Stimulated activated CD8-positive, alpha-beta memory T cell treated with anti-CD3 and anti-CD28 coated beads, Interleukin-2, amount 100 ng/mL, for 48 hours (primary cell): ENCODE measurements at regions not wholly inside any gene's neighbourhood (a gene's known extent, or its start where the extent isn't known, plus 50 kb on each side); places are given as distances from the start of the nearest gene placed in this dataset.

Source experiments
- DNase-seq, 2 donors: peaks; one replicate each; pipeline ENCODE4 v3.0.0-alpha.2; 2020; ENCODE audit warnings: low read depth in 2 of 2

DNA sequence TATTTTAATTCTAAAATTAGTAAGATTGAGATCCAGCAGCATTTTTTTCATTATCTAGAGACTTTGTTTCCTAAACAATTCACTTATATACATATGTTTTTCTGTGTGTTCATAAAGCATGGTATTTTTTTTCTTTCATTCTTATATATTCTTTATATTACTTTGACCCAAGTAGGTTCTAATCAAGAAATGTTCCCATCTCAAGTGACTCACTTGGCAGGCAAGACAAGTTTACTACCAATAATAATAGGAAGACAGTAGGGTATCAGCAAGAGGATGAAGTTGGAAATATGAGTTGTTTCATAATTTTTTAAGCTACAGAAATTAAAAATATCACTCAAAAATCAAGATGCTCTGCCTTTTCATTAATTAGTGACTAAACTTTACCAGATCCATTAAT, 613.4 kb upstream of the ATP2B1 start:
- DNase-seq, result no peak

- DNase-seq, result no peak
Measured at GRCh38 chr12:90321369-90321768, 612.7 kb upstream of the ATP2B1 start.

- DNase-seq, result no peak
Measured at GRCh38 chr12:90311561-90311960, 602.9 kb upstream of the ATP2B1 start.

- no peak for DNase-seq
Measured at GRCh38 chr12:90305379-90305778, 596.7 kb upstream of the ATP2B1 start.

- no peak for DNase-seq
Measured at GRCh38 chr12:90304231-90304630, 595.6 kb upstream of the ATP2B1 start.

DNA sequence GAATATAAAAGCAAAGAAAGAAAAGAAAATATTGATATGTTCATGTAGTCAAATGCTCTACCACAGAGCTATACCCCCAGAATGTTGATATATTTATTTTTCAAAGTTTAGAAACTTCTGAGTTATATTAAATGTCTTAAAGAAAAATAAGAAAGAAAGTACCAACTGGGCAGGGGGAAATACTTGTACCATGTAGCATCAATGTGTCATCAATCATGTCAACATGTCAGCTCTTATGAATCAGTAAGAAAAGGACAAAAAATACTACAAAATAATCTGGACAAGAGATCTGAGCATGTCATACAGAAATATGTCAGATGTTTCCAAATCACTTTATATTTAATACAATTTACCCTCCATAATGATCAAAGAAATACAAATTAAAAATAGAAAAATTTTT, 595.1 kb upstream of the ATP2B1 start:
- no peak for DNase-seq

DNA sequence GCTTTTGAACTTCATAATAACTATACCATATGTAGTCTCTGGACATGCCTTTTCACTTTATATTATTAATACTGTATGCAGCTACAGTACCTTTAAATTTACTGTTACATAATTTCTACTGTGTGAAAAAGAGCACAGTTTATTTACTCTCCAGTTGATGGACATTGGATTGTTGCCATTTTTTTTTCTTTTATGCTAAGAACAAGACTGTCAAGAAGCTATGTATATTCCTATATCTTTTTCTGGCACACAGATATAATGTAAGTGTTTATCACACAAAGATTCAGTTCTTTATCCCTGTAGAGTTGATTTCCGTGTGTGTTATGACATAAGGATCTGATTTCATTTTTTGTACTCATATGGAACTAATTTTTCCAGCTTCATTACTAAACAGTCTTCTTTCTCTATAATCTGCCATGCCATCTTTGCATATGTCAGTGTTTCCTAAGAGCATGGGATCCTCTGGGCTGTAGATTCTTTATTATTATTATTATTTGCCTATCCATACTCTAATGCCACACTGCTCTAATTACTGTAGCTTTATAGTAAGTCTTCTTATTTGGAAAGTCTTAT, 593.0 kb upstream of the ATP2B1 start:
- no peak for DNase-seq

DNA sequence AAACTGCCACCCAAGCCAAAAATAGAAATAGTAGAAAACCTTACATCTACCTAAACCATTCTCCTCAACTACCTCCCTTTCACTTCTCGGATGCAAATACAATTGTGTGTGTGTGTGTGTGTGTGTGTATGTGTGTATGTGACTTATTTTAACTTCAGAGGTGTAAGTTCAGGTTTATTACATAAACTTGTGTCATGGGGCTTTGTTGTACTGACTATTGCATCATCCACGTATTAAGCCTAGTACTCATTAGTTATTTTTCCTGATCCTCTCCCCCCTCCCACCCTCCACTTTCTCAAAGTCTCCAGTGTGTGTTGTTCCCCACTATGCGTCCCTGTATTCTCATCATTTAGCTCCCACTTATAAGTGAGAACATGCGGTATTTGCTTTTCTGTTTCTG, 592.5 kb upstream of the ATP2B1 start:
- DNase-seq, result no peak

- DNase-seq, result no peak
Measured at GRCh38 chr12:90299666-90300065, 591.0 kb upstream of the ATP2B1 start.

DNA sequence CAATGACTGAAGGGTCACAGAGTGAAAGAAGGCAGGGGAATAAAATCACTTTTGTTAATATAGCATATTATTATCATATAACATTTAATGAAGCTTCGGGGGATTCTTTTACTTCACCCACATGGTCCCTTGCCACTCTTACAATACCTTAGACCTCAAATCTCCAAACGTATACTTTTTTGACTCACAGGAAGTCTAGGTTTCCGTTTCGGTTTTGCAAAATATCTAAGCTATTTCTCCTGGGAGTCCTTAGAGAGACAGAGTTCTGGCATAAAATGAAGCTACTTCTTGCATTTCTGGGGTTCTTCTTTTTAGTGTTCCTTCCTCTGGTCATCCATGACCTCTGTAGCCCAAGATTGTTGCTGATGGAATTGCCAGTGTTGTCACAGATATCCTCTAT, 590.5 kb upstream of the ATP2B1 start:
- DNase-seq, result no peak

GRCh38 chr12:90298289-90298948, 589.8 kb upstream of the ATP2B1 start:
- DNase-seq, result no peak

DNA sequence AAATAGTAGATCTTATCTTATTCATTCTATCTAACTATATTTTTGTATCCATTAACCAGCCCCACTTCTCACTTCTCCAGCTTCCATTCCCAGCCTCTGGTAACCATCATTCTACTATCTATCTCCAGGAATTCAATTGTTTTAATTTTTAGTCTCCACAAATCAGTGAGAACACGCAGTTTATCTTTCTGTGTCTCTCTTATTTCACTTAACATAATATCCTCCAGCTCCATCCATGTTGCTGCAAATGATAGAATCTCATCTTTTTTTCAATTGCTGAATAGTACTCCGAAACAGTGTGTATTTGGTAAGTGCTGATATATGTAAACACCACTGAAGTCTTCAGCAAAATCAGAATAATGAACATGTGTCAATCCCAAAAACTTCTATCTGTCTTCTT, 587.2 kb upstream of the ATP2B1 start:
- DNase-seq, result no peak

DNA sequence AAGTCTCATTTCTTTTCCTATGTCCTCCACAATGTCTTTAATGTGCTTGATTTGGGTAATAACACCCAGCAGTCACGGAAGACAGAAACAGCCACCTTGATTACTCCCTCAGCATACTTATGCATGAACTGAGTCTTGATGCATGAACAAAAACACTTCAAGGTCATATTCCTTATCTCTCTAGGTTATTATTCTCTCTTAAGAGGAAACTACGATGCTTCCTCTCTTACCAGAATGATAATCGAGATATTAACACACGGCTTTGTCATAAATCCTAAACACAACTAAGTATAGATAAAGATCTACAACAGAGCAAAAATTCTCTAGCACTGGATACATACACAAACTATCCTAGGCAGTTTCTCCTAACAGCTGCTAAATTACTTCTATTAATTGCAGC, 583.5 kb upstream of the ATP2B1 start:
- no peak for DNase-seq

DNA sequence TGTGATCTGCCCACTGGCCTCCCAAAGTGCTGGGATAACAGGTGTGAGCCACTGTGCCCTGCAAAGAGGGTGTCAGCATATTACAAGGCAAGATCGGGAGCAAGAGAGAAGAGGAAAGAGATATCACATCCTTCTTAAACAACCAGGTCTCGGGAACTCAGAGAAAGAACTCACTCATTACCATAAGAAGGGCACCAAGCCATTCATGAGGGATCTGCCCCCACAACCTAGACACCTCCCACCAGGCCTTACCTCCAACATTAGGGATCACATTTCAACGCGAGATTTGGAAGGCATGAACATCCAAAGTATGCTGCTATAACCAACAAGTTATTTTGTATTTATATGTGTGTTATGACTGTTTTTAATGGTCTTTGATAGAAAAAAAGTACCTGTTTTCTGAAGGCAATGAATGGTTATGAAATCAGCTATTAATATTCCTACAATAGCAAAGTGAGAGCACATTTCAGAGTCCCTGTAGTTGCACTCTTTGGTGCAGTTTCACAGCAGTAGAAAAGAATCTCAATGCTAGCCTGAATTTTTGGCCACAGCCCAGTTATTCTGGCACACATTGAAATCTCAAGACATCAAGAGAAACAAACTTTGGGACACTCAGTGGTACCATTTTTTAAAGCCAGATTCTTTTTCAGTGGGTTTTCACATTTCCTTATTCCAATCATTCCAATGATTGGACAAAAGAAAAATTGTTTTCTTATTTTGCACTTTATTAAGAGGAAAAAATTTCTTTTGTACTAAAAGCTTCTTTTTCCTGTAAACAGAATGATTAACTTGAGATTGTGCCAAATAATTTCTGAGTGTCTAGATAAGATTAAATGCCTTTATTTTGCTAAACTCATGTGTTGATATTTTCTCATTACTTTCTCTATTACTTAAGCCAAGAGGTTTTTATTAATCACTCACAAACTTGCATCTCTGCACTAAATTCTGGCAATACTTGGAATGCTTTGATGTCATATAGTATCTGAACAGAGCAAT, 582.6 kb upstream of the ATP2B1 start:
- no peak for DNase-seq

GRCh38 chr12:90287585-90287984, 578.9 kb upstream of the ATP2B1 start:
- no peak for DNase-seq

DNA sequence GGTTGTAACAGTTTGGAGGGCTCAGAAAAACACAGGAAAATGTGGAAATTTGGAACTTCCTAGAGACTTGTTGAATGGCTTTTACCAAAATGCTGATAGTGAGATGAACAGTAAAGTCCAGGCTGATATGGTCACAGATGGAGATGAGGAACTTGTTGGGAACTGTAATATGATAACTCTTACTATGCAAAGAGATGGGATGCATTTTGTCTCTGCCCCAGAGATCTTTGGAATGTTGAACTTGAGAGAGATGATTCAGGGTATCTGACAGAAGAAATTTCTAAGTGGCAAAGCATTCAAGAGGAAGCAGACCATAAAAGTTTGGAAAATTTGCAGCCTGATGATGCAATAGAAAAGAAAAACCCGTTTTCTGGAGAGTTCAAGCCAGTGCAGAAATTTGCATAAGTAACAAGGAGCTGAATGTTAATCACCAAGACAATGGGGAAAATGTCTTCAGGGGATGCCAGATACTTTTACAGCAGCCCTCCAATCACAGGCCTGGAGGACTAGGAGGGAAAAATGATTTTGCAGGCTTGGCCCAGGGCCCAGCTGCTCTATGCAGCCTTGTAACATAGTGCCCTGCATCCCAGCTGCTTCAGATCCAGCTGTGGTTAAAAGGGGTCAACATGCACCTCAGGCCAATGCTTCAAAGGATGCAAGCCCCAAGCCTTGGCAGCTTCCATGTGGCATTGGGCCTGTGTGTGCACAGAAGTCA, 572.7 kb upstream of the ATP2B1 start:
- no peak for DNase-seq

DNA sequence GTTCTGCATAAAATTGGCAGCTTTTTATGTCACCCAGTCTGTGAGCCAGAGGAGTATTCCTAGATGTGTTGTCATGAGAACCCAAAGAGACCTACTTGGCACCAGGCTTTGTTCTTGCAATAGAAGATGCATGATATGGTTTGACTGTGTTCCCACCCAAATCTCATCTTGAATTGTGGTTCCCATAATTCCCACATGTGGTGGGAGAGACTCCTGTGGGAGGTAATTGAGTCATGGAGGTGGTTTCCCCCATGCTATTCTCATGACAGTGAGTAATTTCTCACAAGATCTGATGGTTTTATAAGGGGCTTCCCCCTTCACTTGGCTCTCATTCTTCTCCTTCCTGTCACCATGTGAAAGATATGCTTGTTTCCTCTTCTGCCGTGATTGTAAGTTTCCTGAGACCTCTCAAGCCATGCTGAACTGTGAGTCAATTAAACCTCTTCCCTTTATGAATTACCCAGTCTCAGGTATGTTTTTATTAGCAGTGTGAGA, 572.0 kb upstream of the ATP2B1 start:
- DNase-seq, result no peak

DNA sequence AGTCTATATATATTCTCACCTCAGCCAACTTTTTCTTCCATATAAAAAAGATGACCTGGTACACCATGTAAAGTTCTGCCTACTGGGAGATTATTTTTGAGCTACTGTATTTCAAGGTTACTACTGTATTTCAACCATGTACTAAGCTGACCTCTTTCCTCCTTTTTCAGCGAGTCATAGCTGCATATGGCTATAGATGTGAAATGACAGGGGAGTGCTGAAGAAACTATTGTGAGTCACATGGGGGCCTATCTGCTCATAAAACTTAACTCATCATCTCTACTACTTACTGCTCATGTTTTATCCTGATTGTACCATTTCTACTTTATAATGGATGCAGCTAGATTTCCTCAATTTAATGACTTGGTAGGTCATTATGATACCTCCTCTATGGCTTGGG, 571.4 kb upstream of the ATP2B1 start:
- no peak for DNase-seq

GRCh38 chr12:90275088-90275487, 566.5 kb upstream of the ATP2B1 start:
- DNase-seq, result no peak

DNA sequence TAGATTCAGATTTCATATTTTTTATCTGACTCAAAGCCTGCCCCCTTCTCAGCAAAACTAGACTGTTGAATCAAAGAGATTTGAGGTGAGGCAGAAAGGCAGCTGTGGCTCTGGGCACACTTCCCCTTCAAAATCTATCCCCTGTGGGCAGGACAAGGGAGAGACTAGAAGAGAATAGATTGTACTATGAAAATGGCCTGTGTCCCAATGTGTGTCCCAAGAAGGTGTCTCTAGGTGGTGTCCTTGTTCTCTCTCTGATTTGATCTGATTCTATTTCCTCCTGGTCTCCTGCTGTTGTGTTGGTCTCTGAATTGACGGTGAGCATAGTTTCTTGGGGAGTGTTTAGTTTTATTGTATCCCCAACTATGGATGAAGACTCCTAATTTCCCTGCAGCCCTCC, 565.8 kb upstream of the ATP2B1 start:
- DNase-seq, result no peak

GRCh38 chr12:90268574-90268973, 559.9 kb upstream of the ATP2B1 start:
- no peak for DNase-seq

GRCh38 chr12:90262251-90262650, 553.6 kb upstream of the ATP2B1 start:
- DNase-seq, result no peak
